ENCODE measurements at regions not wholly inside any gene's neighbourhood (a gene's known extent, or its start where the extent isn't known, plus 50 kb on each side); places are given as distances from the start of the nearest gene placed in this dataset.

DNA sequence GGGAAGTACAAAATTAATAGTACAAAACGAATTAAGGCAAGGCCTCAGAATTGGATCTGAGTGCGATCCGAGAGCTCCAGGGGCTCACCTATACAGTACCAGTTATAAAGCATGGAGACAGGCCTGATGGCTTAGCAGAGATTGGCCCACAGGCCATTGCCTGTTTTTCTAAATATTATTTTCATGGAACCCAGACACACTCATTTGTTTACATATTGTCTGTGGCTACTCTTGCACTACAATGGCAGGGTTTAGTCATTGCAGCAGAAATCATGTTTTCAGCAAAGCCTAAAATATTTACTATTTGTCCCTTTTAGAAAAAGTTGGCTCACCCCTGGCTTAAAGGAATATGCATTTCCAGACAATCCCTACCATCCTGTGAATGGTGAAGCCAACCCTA is 578.9 kb downstream of the PLPP3 start:
- Histone ChIP-seq H3K4me1 (no peaks in the 10 kb centered on the region), H3K27me3 (no peaks in the 10 kb centered on the region), H3K9me3 (no peaks in the 10 kb centered on the region), H3K36me3 (ENCODE audit: low read depth, missing control alignments) (no peaks in the 10 kb centered on the region), H3K27ac (no peak overlapping the region), H3K4me3 (no peak overlapping the region)
- 93 to 95% methylated on average over 3 of the region's 3 CpGs for WGBS, 2 donors
- no peak for DNase-seq
- no peak for TF ChIP-seq POLR2A (IDR thresholded peaks at IDR 0.05)
- TF ChIP-seq, protein P1, sequence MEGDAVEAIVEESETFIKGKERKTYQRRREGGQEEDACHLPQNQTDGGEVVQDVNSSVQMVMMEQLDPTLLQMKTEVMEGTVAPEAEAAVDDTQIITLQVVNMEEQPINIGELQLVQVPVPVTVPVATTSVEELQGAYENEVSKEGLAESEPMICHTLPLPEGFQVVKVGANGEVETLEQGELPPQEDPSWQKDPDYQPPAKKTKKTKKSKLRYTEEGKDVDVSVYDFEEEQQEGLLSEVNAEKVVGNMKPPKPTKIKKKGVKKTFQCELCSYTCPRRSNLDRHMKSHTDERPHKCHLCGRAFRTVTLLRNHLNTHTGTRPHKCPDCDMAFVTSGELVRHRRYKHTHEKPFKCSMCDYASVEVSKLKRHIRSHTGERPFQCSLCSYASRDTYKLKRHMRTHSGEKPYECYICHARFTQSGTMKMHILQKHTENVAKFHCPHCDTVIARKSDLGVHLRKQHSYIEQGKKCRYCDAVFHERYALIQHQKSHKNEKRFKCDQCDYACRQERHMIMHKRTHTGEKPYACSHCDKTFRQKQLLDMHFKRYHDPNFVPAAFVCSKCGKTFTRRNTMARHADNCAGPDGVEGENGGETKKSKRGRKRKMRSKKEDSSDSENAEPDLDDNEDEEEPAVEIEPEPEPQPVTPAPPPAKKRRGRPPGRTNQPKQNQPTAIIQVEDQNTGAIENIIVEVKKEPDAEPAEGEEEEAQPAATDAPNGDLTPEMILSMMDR (IDR thresholded peaks at IDR 0.05), result no peak
- intact Hi-C loops (cut with DNase I; ENCODE audit: low total_unique reads), result no loop called here

DNA sequence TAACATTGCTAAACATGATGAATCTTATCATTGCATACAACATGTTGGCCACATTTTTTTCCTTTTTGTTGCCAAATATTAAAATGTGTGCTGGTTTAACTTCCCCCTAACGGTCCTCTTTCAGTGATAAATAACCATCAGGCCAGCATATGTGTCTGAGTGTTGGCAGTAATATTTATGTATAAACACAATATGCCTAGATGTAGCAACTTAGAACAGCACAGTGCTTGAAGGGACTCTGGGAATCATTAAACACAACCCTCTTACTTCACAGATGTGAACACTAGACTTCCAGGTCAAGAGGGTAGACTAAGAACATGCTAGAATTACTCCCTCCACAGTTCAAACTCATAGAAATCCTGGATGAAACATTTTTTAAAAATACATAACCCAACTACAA is 581.8 kb downstream of the PLPP3 start:
- H3K27ac ChIP-seq, result no peak overlapping the region
- TF ChIP-seq, protein P1 (IDR thresholded peaks at IDR 0.05), result no peak
- no peak for TF ChIP-seq POLR2A (IDR thresholded peaks at IDR 0.05)
- no peaks in the 10 kb centered on the region for H3K36me3 ChIP-seq (ENCODE audit: low read depth, missing control alignments)
- no peaks in the 10 kb centered on the region for H3K9me3 ChIP-seq
- intact Hi-C loops (cut with DNase I; ENCODE audit: low total_unique reads), result no loop called here
- 43 to 45% methylated on average over 1 of the region's 1 CpG for WGBS, 2 donors
- H3K4me1 ChIP-seq, result no peaks in the 10 kb centered on the region
- no peaks in the 10 kb centered on the region for H3K27me3 ChIP-seq
- H3K4me3 ChIP-seq, result no peak overlapping the region
- DNase-seq, result no peak

DNA sequence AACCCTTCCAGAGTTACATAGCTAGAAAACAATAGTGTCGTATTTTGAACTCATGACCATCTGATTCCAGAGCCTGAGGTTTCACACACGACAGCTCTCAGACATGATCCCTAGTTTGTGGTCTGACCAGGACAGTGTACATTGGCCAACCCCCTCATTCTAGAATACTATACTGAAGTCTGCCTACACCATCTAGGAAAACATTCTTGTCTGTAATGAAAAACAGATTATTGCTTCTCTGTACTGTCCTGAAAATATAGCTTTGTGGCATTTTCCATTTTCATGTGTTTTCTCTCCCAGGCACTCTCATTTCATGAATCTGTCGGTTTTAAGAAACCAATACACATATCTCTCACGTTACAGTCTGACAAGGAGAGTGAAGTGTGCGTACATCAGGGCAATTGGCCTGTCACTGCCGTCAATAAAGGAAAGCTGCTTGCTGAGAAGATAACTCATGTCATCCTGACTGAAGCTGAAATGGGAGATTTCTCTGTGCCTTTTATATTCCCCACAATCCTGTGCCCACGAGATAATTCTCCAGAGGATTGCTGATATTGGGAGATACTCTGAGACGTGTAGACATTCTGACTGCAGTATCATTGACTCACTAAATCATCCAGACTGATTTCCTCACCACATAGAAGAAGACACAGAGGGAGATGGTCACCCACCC is 585.6 kb downstream of the PLPP3 start:
- WGBS, 2 donors, result 85 to 86% methylated on average over 8 of the region's 8 CpGs
- Histone ChIP-seq H3K9me3 (no peaks in the 10 kb centered on the region), H3K27ac (no peak overlapping the region), H3K36me3 (ENCODE audit: low read depth, missing control alignments) (no peaks in the 10 kb centered on the region), H3K4me3 (no peak overlapping the region), H3K27me3 (no peaks in the 10 kb centered on the region), H3K4me1 (peaks cover 24% of the 10 kb centered on the region)
- intact Hi-C loops (cut with DNase I; ENCODE audit: low total_unique reads), result no loop called here
- no peak for DNase-seq
- no peak for TF ChIP-seq POLR2A (IDR thresholded peaks at IDR 0.05)
- TF ChIP-seq, protein P1 (IDR thresholded peaks at IDR 0.05), result no peak

DNA sequence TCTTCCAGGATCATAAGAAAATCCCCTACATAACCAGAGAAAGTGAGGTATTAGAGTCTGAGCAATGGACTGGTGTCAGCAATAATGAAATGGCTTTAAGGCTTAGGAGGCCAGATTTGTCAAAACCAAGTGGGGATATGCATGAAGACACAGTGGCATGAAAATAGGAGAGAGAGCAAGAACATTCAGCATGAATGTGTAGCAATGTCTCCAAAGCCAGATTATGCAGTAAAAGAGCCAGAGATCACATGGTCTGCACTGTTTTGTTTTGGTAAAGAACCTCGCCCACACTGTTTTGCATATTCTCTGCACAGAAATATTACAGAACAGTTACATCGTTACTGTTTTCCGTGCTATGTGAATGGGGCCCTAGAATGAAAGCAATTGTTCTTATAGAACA is 589.4 kb downstream of the PLPP3 start:
- H3K27ac ChIP-seq, result peak overlapping the region; percentile 16 to 58
- TF ChIP-seq POLR2A (IDR thresholded peaks at IDR 0.05), result no peak
- TF ChIP-seq, protein P1 (IDR thresholded peaks at IDR 0.05), result no peak
- intact Hi-C loops (cut with DNase I; ENCODE audit: low total_unique reads), result no loop called here
- H3K36me3 ChIP-seq (ENCODE audit: low read depth, missing control alignments), result no peaks in the 10 kb centered on the region
- H3K4me3 ChIP-seq, result no peak overlapping the region
- no peaks in the 10 kb centered on the region for H3K27me3 ChIP-seq
- H3K9me3 ChIP-seq, result no peaks in the 10 kb centered on the region
- peak; percentile 34 for DNase-seq
- peaks cover 27% of the 10 kb centered on the region for H3K4me1 ChIP-seq
- 63 to 64% methylated on average over 3 of the region's 3 CpGs for WGBS, 2 donors

DNA sequence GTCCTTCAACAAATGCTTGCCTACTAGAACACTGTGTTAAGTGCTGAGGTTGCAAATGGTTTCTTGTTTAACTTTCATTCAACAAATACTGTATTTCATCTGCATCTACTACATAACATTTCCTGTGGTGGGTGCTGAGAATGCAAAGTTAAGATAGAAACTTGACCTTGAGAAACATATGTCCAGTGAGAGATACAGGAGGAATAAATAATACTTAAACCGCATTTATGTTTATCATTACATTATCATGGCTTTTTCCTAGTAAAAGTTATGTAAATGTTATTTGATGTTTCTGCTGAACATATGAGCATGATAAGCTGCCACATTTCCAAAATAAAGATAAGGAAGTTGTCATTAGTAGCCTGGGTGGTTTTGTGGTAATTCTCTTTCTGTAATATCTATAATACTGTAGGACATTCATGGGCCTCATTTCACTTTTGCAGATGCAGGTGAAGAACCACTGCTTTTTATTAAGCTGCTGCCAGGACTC is 590.4 kb downstream of the PLPP3 start:
- no peak for TF ChIP-seq POLR2A (IDR thresholded peaks at IDR 0.05)
- TF ChIP-seq, protein P1 (IDR thresholded peaks at IDR 0.05), result no peak
- DNase-seq, result no peak
- peaks cover 27% of the 10 kb centered on the region for H3K4me1 ChIP-seq
- H3K27ac ChIP-seq, result peak overlapping the region in 1 of 2 donors; percentile 16
- H3K9me3 ChIP-seq, result no peaks in the 10 kb centered on the region
- H3K36me3 ChIP-seq (ENCODE audit: low read depth, missing control alignments), result no peaks in the 10 kb centered on the region
- no peaks in the 10 kb centered on the region for H3K27me3 ChIP-seq
- 70 to 77% methylated on average over 1 of the region's 1 CpG for WGBS, 2 donors
- intact Hi-C loops (cut with DNase I; ENCODE audit: low total_unique reads), result no loop called here
- H3K4me3 ChIP-seq, result no peak overlapping the region

All from testis (tissue), 2 donors.